NCI-H1092 treated with DMSO at 0.1 percent for 48 hours (cell line): ENCODE measurements at regions not wholly inside any gene's neighbourhood (a gene's known extent, or its start where the extent isn't known, plus 50 kb on each side); places are given as distances from the start of the nearest gene placed in this dataset.

ENCODE experiments used
- DNase-seq: peaks from one replicate; lab custom pipeline; 2025; lab: John Stamatoyannopoulos, UW

GRCh38 chrX:22395372-22395771 is 122.7 kb downstream of the CBLL2 start:
- no peak for DNase-seq

- no peak for DNase-seq
These were observed 123.7 kb downstream of the CBLL2 start for GRCh38 chrX:22396408-22396807.

- no peak for DNase-seq
These were observed 124.9 kb downstream of the CBLL2 start for GRCh38 chrX:22397566-22397965.

GRCh38 chrX:22399437-22400192 is 126.9 kb downstream of the CBLL2 start:
- DNase-seq, result no peak

GRCh38 chrX:22404297-22404696 is 131.6 kb downstream of the CBLL2 start:
- DNase-seq, result no peak

GRCh38 chrX:22406201-22406737 is 133.6 kb downstream of the CBLL2 start:
- no peak for DNase-seq

- no peak for DNase-seq
These were observed 136.7 kb downstream of the CBLL2 start for GRCh38 chrX:22409418-22409817.

- DNase-seq, result no peak
These were observed 151.6 kb downstream of the CBLL2 start for GRCh38 chrX:22424122-22424915.

- DNase-seq, result no peak
These were observed 152.2 kb downstream of the CBLL2 start for GRCh38 chrX:22424919-22425318.

- DNase-seq, result no peak
These were observed 157.0 kb downstream of the CBLL2 start for GRCh38 chrX:22429704-22430103.

- DNase-seq, result no peak
These were observed 158.0 kb downstream of the CBLL2 start for GRCh38 chrX:22430701-22431100.

- no peak for DNase-seq
These were observed 160.8 kb downstream of the CBLL2 start for GRCh38 chrX:22433292-22434070.

GRCh38 chrX:22445880-22446279 is 173.2 kb downstream of the CBLL2 start:
- DNase-seq, result no peak

- no peak for DNase-seq
These were observed 190.2 kb downstream of the CBLL2 start for GRCh38 chrX:22462959-22463358.

- DNase-seq, result no peak
These were observed 194.9 kb downstream of the CBLL2 start for GRCh38 chrX:22467571-22467970.

- DNase-seq, result no peak
These were observed 208.7 kb downstream of the CBLL2 start for GRCh38 chrX:22481436-22481835.

GRCh38 chrX:22486296-22486695 is 213.6 kb downstream of the CBLL2 start:
- DNase-seq, result no peak

- DNase-seq, result no peak
These were observed 244.2 kb downstream of the CBLL2 start for GRCh38 chrX:22516893-22517292.

- no peak for DNase-seq
These were observed 247.6 kb downstream of the CBLL2 start for GRCh38 chrX:22520128-22520828.

GRCh38 chrX:22526339-22526738 is 253.6 kb downstream of the CBLL2 start:
- DNase-seq, result no peak

- DNase-seq, result peak; percentile 11
These were observed 254.6 kb downstream of the CBLL2 start for GRCh38 chrX:22527302-22527701.

GRCh38 chrX:22533898-22534297 is 261.2 kb downstream of the CBLL2 start:
- no peak for DNase-seq
